Spleen (tissue), 11 donors: ENCODE measurements at regions not wholly inside any gene's neighbourhood (a gene's known extent, or its start where the extent isn't known, plus 50 kb on each side); places are given as distances from the start of the nearest gene placed in this dataset.

Source experiments
- DNase-seq: peaks from one replicate; pipeline ENCODE4 v3.0.0-alpha.2; 2020
- H3K27ac ChIP-seq, 8 donors: fragments of 200-600 bp; sonication (generic) in 7 of 8; 1 replicate in 4 of 8; 2 replicates in 4 of 8; pipeline versions ENCODE4 v1.5.0 to v1.8.0; 2016 to 2021; ENCODE audit warnings: inconsistent platforms in 4 of 8, mild to moderate bottlenecking in 4 of 8, moderate library complexity in 1 of 8
- H3K27me3 ChIP-seq, 7 donors: fragments of 200-600 bp; sonication (generic) in 6 of 7; replicated peaks in 1 of 7; 1 replicate in 4 of 7; 2 replicates in 3 of 7; pipeline versions ENCODE4 v1.5.0 to v1.8.0; 2016 to 2021; ENCODE audit warnings: inconsistent platforms in 3 of 7, mild to moderate bottlenecking in 1 of 7
- H3K36me3 ChIP-seq, 6 donors: fragments of 200-600 bp; sonication (generic) in 5 of 6; 1 replicate in 4 of 6; 2 replicates in 2 of 6; pipeline versions ENCODE4 v1.5.0 to v1.8.0; 2016 to 2021; ENCODE audit warnings: inconsistent platforms in 2 of 6
- H3K4me1 ChIP-seq, 6 donors: fragments of 200-600 bp; sonication (generic) in 5 of 6; 1 replicate in 3 of 6; 2 replicates in 3 of 6; pipeline versions ENCODE4 v1.5.0 to v1.8.0; 2016 to 2021; ENCODE audit warnings: inconsistent platforms in 3 of 6
- H3K4me3 ChIP-seq, 8 donors: fragments of 200-600 bp; sonication (generic) in 7 of 8; 1 replicate in 4 of 8; 2 replicates in 4 of 8; pipeline versions ENCODE4 v1.5.0 to v1.8.0; 2016 to 2021; ENCODE audit warnings: inconsistent platforms in 4 of 8, mild to moderate bottlenecking in 4 of 8, moderate library complexity in 2 of 8
- H3K9me3 ChIP-seq, 8 donors: fragments of 200-600 bp; sonication (generic) in 7 of 8; 1 replicate in 4 of 8; 2 replicates in 4 of 8; pipeline versions ENCODE4 v1.5.0 to v1.8.0; 2016 to 2021; ENCODE audit warnings: inconsistent platforms in 4 of 8
- POLR2A ChIP-seq, 3 donors: fragments of 450-650 bp; IDR thresholded peaks; one replicate each; pipeline ENCODE4 v1.5.1; 2017; ENCODE audit warnings: antibody characterized with exemption in 3 of 3, mild to moderate bottlenecking in 1 of 3
- POLR2AphosphoS5 ChIP-seq, 3 donors: sonication (generic); formaldehyde crosslinking; IDR thresholded peaks; one replicate each; pipeline ENCODE4 v1.5.1; 2017; ENCODE audit warnings: antibody characterized with exemption in 3 of 3
- WGBS, 5 donors: extraction: QIAGEN DNeasy Blood & Tissue Kit in 3 of 5; methylation state at CpG; one replicate each; pipeline versions ENCODE4 v1.1.5 to v1.1.7; 2013 to 2018; 5-methylcytosine and 5-hydroxymethylcytosine counted together
- intact Hi-C: fragments of 100-400 bp; cut with DNase I; formaldehyde crosslinking; loops from one replicate; pipeline ENCODE4 v1.15.0; 2023; ENCODE audit warnings: low total_unique reads
- TF ChIP-seq, protein P1 (sequence below), 11 experiments: fragments of 200-600 bp in 7 of 11; fragments of 450-650 bp in 4 of 11; sonication (generic) in 4 of 11; IDR thresholded peaks in 8 of 11; conservative IDR thresholded peaks in 3 of 11; 1 replicate in 7 of 11; 2 replicates in 4 of 11; pipeline versions ENCODE4 v1.4.0 to v1.8.0; 2016 to 2021; ENCODE audit warnings: antibody characterized with exemption in 11 of 11, inconsistent platforms in 4 of 11, mild to moderate bottlenecking in 1 of 11
- donor health status: healthy with polysubstance abuse.
- donor health status: DM: no; HTN: no; CAD: no; lungs with moderate emphysema.
- donor health status: DM: no; HTN: no; CAD: no.
- donor health status: Bipolar disorder and iron deficiency.
- donor health status: healthy.
- donor health status: DM: no; HTN: no; CAD: no.
- donor health status: DM: yes; HTN: yes; CAD: no.

- WGBS, 5 donors: 40 to 66% (median 56%) methylated on average over 2 of the region's 2 CpGs
- Histone ChIP-seq H3K9me3 (peaks cover 0 to 5% (median 0%) of the 10 kb centered on the region in 8 donors), H3K36me3 (no peaks in the 10 kb centered on the region), H3K4me3 (no peak overlapping the region), H3K27me3 (no peaks in the 10 kb centered on the region), H3K27ac (no peak overlapping the region), H3K4me1 (no peaks in the 10 kb centered on the region)
- intact Hi-C loops: no loop called here
- DNase-seq: no peak
- TF ChIP-seq POLR2AphosphoS5 (IDR thresholded peaks at IDR 0.05): no peak
- TF ChIP-seq POLR2A (IDR thresholded peaks at IDR 0.05): no peak
- TF ChIP-seq, protein P1, sequence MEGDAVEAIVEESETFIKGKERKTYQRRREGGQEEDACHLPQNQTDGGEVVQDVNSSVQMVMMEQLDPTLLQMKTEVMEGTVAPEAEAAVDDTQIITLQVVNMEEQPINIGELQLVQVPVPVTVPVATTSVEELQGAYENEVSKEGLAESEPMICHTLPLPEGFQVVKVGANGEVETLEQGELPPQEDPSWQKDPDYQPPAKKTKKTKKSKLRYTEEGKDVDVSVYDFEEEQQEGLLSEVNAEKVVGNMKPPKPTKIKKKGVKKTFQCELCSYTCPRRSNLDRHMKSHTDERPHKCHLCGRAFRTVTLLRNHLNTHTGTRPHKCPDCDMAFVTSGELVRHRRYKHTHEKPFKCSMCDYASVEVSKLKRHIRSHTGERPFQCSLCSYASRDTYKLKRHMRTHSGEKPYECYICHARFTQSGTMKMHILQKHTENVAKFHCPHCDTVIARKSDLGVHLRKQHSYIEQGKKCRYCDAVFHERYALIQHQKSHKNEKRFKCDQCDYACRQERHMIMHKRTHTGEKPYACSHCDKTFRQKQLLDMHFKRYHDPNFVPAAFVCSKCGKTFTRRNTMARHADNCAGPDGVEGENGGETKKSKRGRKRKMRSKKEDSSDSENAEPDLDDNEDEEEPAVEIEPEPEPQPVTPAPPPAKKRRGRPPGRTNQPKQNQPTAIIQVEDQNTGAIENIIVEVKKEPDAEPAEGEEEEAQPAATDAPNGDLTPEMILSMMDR (IDR thresholded peaks at IDR 0.05 in 8 of 11, conservative IDR thresholded peaks at IDR 0.05 in 3 of 11): no peak
These were observed 648.3 kb upstream of the PHF14 start for GRCh38 chr7:10325395-10325794.

GRCh38 chr7:10343108-10343507, 630.6 kb upstream of the PHF14 start:
- WGBS, 5 donors: 72 to 86% (median 78%) methylated on average over 2 of the region's 2 CpGs
- TF ChIP-seq, protein P1 (IDR thresholded peaks at IDR 0.05 in 8 of 11, conservative IDR thresholded peaks at IDR 0.05 in 3 of 11): no peak

GRCh38 chr7:10346032-10346431, 627.6 kb upstream of the PHF14 start:
- WGBS, 5 donors: 44 to 82% (median 70%) methylated on average over 1 of the region's 1 CpG
- no peak for TF ChIP-seq POLR2AphosphoS5 (IDR thresholded peaks at IDR 0.05)
- no peak for TF ChIP-seq POLR2A (IDR thresholded peaks at IDR 0.05)
- TF ChIP-seq, protein P1 (IDR thresholded peaks at IDR 0.05 in 8 of 11, conservative IDR thresholded peaks at IDR 0.05 in 3 of 11): no peak
- H3K9me3 ChIP-seq: no peaks in the 10 kb centered on the region
- DNase-seq: no peak
- no peak overlapping the region for H3K27ac ChIP-seq
- intact Hi-C loops: no loop called here
- no peaks in the 10 kb centered on the region for H3K4me1 ChIP-seq
- H3K27me3 ChIP-seq: no peaks in the 10 kb centered on the region
- no peaks in the 10 kb centered on the region for H3K36me3 ChIP-seq
- H3K4me3 ChIP-seq: no peak overlapping the region

More at GRCh38 chr7:10343108-10343507, 630.6 kb upstream of the PHF14 start:
- H3K36me3 ChIP-seq: no peaks in the 10 kb centered on the region
- DNase-seq: no peak
- H3K4me3 ChIP-seq: no peak overlapping the region
- no peaks in the 10 kb centered on the region for H3K4me1 ChIP-seq
- no peak overlapping the region for H3K27ac ChIP-seq
- H3K27me3 ChIP-seq: no peaks in the 10 kb centered on the region
- H3K9me3 ChIP-seq: no peaks in the 10 kb centered on the region
- intact Hi-C loops: no loop called here

DNA sequence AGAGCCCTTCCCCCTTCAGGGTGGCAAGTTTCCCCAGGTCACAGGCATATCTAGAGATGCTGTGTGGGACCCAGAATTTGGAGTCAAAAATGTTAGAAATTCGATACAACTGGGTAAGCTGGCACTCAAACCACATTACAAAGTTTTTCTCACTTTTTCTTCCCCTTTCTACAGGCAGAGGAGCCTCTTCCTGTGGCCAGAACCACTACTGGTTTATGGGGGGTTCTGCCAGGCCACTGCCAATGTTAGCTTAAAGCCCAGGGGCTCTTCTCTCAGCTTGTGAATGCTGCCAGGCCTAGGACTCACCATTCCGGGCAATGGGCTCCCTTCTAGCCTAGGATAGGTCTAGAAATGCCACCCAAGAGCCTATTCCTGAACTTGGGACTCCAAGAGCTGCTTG, 617.9 kb upstream of the PHF14 start:
- H3K4me3 ChIP-seq: no peak overlapping the region
- H3K36me3 ChIP-seq: no peaks in the 10 kb centered on the region
- DNase-seq: no peak
- no peaks in the 10 kb centered on the region for H3K27me3 ChIP-seq
- no peak overlapping the region for H3K27ac ChIP-seq
- WGBS, 5 donors: 28 to 51% (median 39%) methylated on average over 2 of the region's 2 CpGs
- intact Hi-C loops: no loop called here
- TF ChIP-seq, protein P1 (IDR thresholded peaks at IDR 0.05 in 8 of 11, conservative IDR thresholded peaks at IDR 0.05 in 3 of 11): no peak
- TF ChIP-seq POLR2AphosphoS5 (IDR thresholded peaks at IDR 0.05) (no peak), POLR2A (IDR thresholded peaks at IDR 0.05) (no peak)
- H3K4me1 ChIP-seq: no peaks in the 10 kb centered on the region
- H3K9me3 ChIP-seq: peaks cover 0 to 34% (median 15%) of the 10 kb centered on the region in 8 donors
